ENCODE measurements at regions not wholly inside any gene's neighbourhood (a gene's known extent, or its start where the extent isn't known, plus 50 kb on each side); places are given as distances from the start of the nearest gene placed in this dataset.
"Not testable (repeated sequence)": the region's sequence is repeated elsewhere in the genome, so short reads cannot be mapped to it uniquely, and the experiment has no call there.

DNA sequence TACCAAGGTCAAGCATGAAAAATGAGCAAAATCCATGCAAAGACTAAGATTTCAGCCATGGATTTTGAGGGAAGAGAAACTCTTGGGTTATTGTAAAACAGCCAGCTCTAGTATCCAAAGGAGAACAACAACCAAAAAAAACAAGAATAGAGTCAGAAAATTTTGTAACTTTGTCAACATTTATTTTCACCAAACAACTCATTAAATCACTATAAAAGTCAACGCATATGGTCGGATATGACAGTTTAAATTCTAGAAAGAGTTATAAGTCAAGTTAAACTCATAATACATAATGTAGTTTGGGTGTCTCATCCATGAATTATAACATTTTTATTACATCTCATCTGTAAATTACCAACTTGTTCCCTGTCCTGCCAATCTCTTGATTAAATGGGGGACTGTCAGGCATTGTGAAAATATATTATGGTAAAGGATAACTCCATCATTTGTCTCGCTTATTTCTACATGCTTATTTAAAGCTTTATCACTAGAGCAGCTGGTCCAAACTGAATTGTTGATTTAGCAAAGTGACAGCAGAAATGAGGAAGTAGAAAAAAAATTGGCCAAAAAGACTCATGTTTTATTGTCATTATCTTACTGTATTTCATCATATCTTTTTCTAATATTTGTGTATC, 224.8 kb upstream of the NOCT start:
- Histone ChIP-seq H2AFZ (ENCODE audit: low read length) (no peak overlapping the region), H3K27me3 (ENCODE audit: low read length) (no peaks in the 10 kb centered on the region), H3K4me1 (ENCODE audit: low read length) (no peaks in the 10 kb centered on the region), H3K4me2 (ENCODE audit: low read depth, low read length, poor library complexity, severe bottlenecking) (no peak overlapping the region), H4K20me1 (ENCODE audit: insufficient read depth, low read depth, low read length) (no peaks in the 10 kb centered on the region), H3K27ac (ENCODE audit: low read length) (no peak overlapping the region), H3K4me3 (ENCODE audit: low read length) (no peak overlapping the region), H3K9ac (ENCODE audit: low read length) (no peak overlapping the region), H3K9me2 (replicated peaks; ENCODE audit: insufficient read depth, low read length) (no peaks in the 10 kb centered on the region), H3K9me3 (ENCODE audit: low read length) (no peaks in the 10 kb centered on the region), H3K36me3 (ENCODE audit: insufficient read depth, low read length) (no peaks in the 10 kb centered on the region), H3K79me2 (ENCODE audit: low read length) (no peaks in the 10 kb centered on the region)
- no peak for DNase-seq

GRCh38 chr4:138789796-138790195, 225.8 kb upstream of the NOCT start:
- Histone ChIP-seq H3K36me3 (ENCODE audit: insufficient read depth, low read length) (no peaks in the 10 kb centered on the region), H3K4me1 (ENCODE audit: low read length) (no peaks in the 10 kb centered on the region), H2AFZ (ENCODE audit: low read length) (no peak overlapping the region), H3K4me2 (ENCODE audit: low read depth, low read length, poor library complexity, severe bottlenecking) (no peak overlapping the region), H3K27me3 (ENCODE audit: low read length) (no peaks in the 10 kb centered on the region), H3K27ac (ENCODE audit: low read length) (no peak overlapping the region), H3K9ac (ENCODE audit: low read length) (no peak overlapping the region), H3K9me3 (ENCODE audit: low read length) (no peaks in the 10 kb centered on the region), H3K79me2 (ENCODE audit: low read length) (no peaks in the 10 kb centered on the region), H3K9me2 (replicated peaks; ENCODE audit: insufficient read depth, low read length) (no peaks in the 10 kb centered on the region), H3K4me3 (ENCODE audit: low read length) (no peak overlapping the region), H4K20me1 (ENCODE audit: insufficient read depth, low read depth, low read length) (no peaks in the 10 kb centered on the region)
- DNase-seq: no peak

GRCh38 chr4:138788857-138789256, 226.7 kb upstream of the NOCT start:
- no peak overlapping the region for H3K4me2 ChIP-seq (ENCODE audit: low read depth, low read length, poor library complexity, severe bottlenecking)
- no peaks in the 10 kb centered on the region for H3K4me1 ChIP-seq (ENCODE audit: low read length)
- H3K9me3 ChIP-seq (ENCODE audit: low read length): no peaks in the 10 kb centered on the region
- no peak overlapping the region for H3K27ac ChIP-seq (ENCODE audit: low read length)
- DNase-seq: no peak
- H3K9ac ChIP-seq (ENCODE audit: low read length): no peak overlapping the region
- H3K9me2 ChIP-seq (replicated peaks; ENCODE audit: insufficient read depth, low read length): no peaks in the 10 kb centered on the region
- H3K4me3 ChIP-seq (ENCODE audit: low read length): no peak overlapping the region
- no peaks in the 10 kb centered on the region for H3K36me3 ChIP-seq (ENCODE audit: insufficient read depth, low read length)
- H3K79me2 ChIP-seq (ENCODE audit: low read length): no peaks in the 10 kb centered on the region
- H4K20me1 ChIP-seq (ENCODE audit: insufficient read depth, low read depth, low read length): no peaks in the 10 kb centered on the region
- H3K27me3 ChIP-seq (ENCODE audit: low read length): no peaks in the 10 kb centered on the region
- H2AFZ ChIP-seq (ENCODE audit: low read length): no peak overlapping the region

DNA sequence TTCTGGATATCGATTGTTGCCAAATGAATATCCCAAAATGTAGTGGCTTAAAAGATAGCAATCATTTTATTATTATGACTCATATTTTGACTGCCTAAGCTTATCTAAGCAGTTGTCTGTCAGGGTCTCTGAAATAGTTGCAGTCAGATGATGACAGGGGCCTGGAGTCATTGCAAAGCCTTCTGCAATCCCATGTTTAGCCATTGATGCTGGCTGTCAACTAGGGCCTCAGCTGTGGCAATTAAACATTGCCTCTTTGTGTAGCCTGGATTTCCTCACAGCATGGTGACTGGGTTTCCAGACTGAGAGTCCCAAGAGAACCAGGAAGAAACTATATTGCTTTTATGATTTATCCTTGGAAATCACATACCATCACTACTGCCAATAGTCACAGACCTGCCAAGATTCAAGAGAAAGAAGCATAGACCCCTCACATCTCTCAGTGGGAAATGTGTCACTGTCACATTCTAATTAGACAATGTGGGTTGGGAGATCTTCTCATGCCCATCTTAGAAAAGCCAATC, 227.3 kb upstream of the NOCT start:
- Histone ChIP-seq H3K9ac (ENCODE audit: low read length) (no peak overlapping the region), H3K27me3 (ENCODE audit: low read length) (no peaks in the 10 kb centered on the region), H3K9me3 (ENCODE audit: low read length) (no peaks in the 10 kb centered on the region), H4K20me1 (ENCODE audit: insufficient read depth, low read depth, low read length) (no peaks in the 10 kb centered on the region), H3K79me2 (ENCODE audit: low read length) (no peaks in the 10 kb centered on the region), H3K4me3 (ENCODE audit: low read length) (no peak overlapping the region), H3K27ac (ENCODE audit: low read length) (no peak overlapping the region), H3K9me2 (replicated peaks; ENCODE audit: insufficient read depth, low read length) (no peaks in the 10 kb centered on the region), H3K4me2 (ENCODE audit: low read depth, low read length, poor library complexity, severe bottlenecking) (no peak overlapping the region), H3K36me3 (ENCODE audit: insufficient read depth, low read length) (no peaks in the 10 kb centered on the region), H3K4me1 (ENCODE audit: low read length) (no peaks in the 10 kb centered on the region), H2AFZ (ENCODE audit: low read length) (no peak overlapping the region)
- DNase-seq: no peak

DNA sequence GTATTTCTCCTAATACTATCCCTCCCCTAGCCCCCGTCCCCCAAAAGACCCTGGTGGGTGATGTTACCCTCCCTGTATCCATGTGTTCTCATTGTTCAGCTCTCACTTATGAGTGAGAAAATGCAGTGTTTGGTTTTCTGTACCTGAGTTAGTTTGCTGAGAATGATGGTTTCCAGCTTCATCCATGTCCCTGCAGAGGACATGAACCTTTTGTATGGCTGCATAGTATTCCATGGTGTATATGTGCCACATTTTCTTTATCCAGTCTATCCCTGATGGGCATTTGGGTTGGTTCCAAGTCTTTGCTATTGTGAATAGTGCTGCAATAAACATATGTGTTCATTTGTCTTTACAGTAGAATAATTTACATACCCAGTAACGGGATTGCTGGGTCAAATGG, 235.8 kb upstream of the NOCT start:
- H3K9ac ChIP-seq (ENCODE audit: low read length); H3K4me1 ChIP-seq (ENCODE audit: low read length); H2AFZ ChIP-seq (ENCODE audit: low read length); H3K27me3 ChIP-seq (ENCODE audit: low read length); H3K36me3 ChIP-seq (ENCODE audit: insufficient read depth, low read length); H3K79me2 ChIP-seq (ENCODE audit: low read length); H3K27ac ChIP-seq (ENCODE audit: low read length); H4K20me1 ChIP-seq (ENCODE audit: insufficient read depth, low read depth, low read length); H3K4me3 ChIP-seq (ENCODE audit: low read length); H3K9me2 ChIP-seq (replicated peaks; ENCODE audit: insufficient read depth, low read length); H3K4me2 ChIP-seq (ENCODE audit: low read depth, low read length, poor library complexity, severe bottlenecking); DNase-seq; H3K9me3 ChIP-seq (ENCODE audit: low read length): not testable (repeated sequence)

DNA sequence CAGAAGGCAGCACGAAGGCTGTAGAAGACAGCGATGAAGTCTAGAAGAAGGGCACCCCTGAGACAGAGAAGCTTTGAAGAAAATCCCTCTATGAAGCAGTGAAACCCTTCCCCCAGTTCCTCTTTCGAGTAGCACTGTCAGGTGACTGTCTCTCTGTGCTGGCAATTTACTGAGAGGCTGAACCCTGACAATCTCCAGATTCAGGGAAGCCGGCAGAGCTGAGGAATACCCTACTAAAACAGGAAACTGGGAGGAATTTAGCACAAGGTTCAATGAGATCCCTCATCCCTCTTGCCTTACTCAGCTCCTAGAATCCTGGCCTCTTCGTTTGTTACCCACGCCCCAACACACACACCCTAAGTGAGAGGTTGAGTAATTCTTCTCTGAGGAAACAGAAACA, 239.7 kb upstream of the NOCT start:
- no peaks in the 10 kb centered on the region for H4K20me1 ChIP-seq (ENCODE audit: insufficient read depth, low read depth, low read length)
- H2AFZ ChIP-seq (ENCODE audit: low read length): no peak overlapping the region
- no peaks in the 10 kb centered on the region for H3K4me1 ChIP-seq (ENCODE audit: low read length)
- H3K4me3 ChIP-seq (ENCODE audit: low read length): no peak overlapping the region
- H3K79me2 ChIP-seq (ENCODE audit: low read length): no peaks in the 10 kb centered on the region
- no peak overlapping the region for H3K27ac ChIP-seq (ENCODE audit: low read length)
- H3K9ac ChIP-seq (ENCODE audit: low read length): no peak overlapping the region
- no peaks in the 10 kb centered on the region for H3K27me3 ChIP-seq (ENCODE audit: low read length)
- peak; percentile 44 for DNase-seq
- no peaks in the 10 kb centered on the region for H3K9me3 ChIP-seq (ENCODE audit: low read length)
- H3K4me2 ChIP-seq (ENCODE audit: low read depth, low read length, poor library complexity, severe bottlenecking): no peak overlapping the region
- no peaks in the 10 kb centered on the region for H3K36me3 ChIP-seq (ENCODE audit: insufficient read depth, low read length)
- H3K9me2 ChIP-seq (replicated peaks; ENCODE audit: insufficient read depth, low read length): no peaks in the 10 kb centered on the region

- H3K9me3 ChIP-seq (ENCODE audit: low read length): no peaks in the 10 kb centered on the region
- no peak overlapping the region for H3K27ac ChIP-seq (ENCODE audit: low read length)
- no peaks in the 10 kb centered on the region for H3K27me3 ChIP-seq (ENCODE audit: low read length)
- H2AFZ ChIP-seq (ENCODE audit: low read length): no peak overlapping the region
- no peaks in the 10 kb centered on the region for H3K9me2 ChIP-seq (replicated peaks; ENCODE audit: insufficient read depth, low read length)
- no peak overlapping the region for H3K4me2 ChIP-seq (ENCODE audit: low read depth, low read length, poor library complexity, severe bottlenecking)
- no peaks in the 10 kb centered on the region for H3K79me2 ChIP-seq (ENCODE audit: low read length)
- no peak overlapping the region for H3K4me3 ChIP-seq (ENCODE audit: low read length)
- H4K20me1 ChIP-seq (ENCODE audit: insufficient read depth, low read depth, low read length): no peaks in the 10 kb centered on the region
- DNase-seq: no peak
- no peaks in the 10 kb centered on the region for H3K36me3 ChIP-seq (ENCODE audit: insufficient read depth, low read length)
- no peak overlapping the region for H3K9ac ChIP-seq (ENCODE audit: low read length)
- H3K4me1 ChIP-seq (ENCODE audit: low read length): no peaks in the 10 kb centered on the region
These were observed 240.1 kb upstream of the NOCT start for GRCh38 chr4:138775489-138775888.

DNA sequence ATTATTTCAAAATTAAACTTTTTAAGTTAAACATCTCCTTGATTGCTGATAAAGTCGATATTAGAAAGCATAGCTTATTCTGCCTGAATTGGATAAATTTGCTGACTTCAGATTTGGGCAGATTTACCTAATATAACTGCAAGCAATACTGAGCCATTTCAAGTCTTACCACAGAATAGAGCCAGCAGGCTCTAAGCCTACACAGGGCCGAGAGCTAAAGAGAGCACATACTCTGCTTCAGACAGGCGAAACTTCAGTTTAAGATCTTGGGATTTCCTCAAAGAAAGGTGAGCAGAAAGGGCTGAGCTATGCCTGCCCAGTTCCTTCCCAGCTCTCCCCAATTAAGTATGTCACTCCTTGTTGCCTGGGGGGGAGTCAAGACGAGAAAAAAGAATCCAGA, 240.6 kb upstream of the NOCT start:
- Histone ChIP-seq H3K27me3 (ENCODE audit: low read length) (no peaks in the 10 kb centered on the region), H3K9me2 (replicated peaks; ENCODE audit: insufficient read depth, low read length) (no peaks in the 10 kb centered on the region), H3K79me2 (ENCODE audit: low read length) (no peaks in the 10 kb centered on the region), H4K20me1 (ENCODE audit: insufficient read depth, low read depth, low read length) (no peaks in the 10 kb centered on the region), H3K9ac (ENCODE audit: low read length) (no peak overlapping the region), H3K27ac (ENCODE audit: low read length) (no peak overlapping the region), H3K9me3 (ENCODE audit: low read length) (no peaks in the 10 kb centered on the region), H3K36me3 (ENCODE audit: insufficient read depth, low read length) (no peaks in the 10 kb centered on the region), H3K4me1 (ENCODE audit: low read length) (no peaks in the 10 kb centered on the region), H3K4me2 (ENCODE audit: low read depth, low read length, poor library complexity, severe bottlenecking) (no peak overlapping the region), H3K4me3 (ENCODE audit: low read length) (no peak overlapping the region), H2AFZ (ENCODE audit: low read length) (no peak overlapping the region)
- no peak for DNase-seq

DNA sequence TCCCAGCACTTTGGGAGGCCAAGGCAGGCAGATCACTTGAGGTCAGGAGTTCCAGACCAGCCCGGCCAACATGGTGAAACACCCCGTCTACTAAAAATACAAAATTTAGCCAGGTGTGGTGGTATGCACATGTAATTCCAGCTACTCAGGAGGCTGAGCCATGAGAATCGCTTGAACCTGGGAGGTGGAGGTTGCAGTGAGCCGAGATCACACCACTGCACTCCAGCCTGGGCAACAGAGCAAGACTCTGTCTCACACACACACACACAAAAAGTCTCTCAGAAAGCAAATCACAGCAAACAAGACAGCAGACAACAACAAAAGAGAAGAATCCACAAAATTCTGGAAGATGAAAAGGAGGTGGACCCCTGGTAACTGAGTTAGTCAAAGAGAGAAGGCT, 241.5 kb upstream of the NOCT start:
- H3K4me2 ChIP-seq (ENCODE audit: low read depth, low read length, poor library complexity, severe bottlenecking); H2AFZ ChIP-seq (ENCODE audit: low read length); DNase-seq; H3K79me2 ChIP-seq (ENCODE audit: low read length); H3K27me3 ChIP-seq (ENCODE audit: low read length); H3K9ac ChIP-seq (ENCODE audit: low read length); H3K4me3 ChIP-seq (ENCODE audit: low read length); H3K9me3 ChIP-seq (ENCODE audit: low read length); H3K27ac ChIP-seq (ENCODE audit: low read length); H3K9me2 ChIP-seq (replicated peaks; ENCODE audit: insufficient read depth, low read length); H3K4me1 ChIP-seq (ENCODE audit: low read length); H3K36me3 ChIP-seq (ENCODE audit: insufficient read depth, low read length); H4K20me1 ChIP-seq (ENCODE audit: insufficient read depth, low read depth, low read length): not testable (repeated sequence)

Data from Karpas-422 (cell line).